ENCODE measurements at regions not wholly inside any gene's neighbourhood (a gene's known extent, or its start where the extent isn't known, plus 50 kb on each side); places are given as distances from the start of the nearest gene placed in this dataset.

DNA sequence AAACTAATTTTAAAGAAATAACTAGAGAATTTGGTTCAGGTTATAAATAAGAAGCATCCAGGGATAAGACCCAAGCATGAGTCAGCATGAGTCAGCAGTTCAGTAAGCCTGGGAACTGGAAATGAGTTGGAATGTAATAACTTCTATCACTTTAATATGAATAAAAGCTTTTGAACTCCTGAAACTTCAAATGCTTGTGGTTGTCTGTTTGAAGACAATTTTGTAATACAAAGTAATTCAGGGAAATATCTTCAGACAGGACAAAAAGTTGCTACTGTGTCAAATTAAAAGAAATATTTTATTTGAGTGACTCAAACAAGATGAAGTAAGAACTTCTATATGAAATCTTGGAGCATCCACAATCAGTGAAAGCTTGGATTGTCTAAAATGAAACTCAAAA is 331.2 kb upstream of the DAB2 start:
- TF ChIP-seq, protein P1, sequence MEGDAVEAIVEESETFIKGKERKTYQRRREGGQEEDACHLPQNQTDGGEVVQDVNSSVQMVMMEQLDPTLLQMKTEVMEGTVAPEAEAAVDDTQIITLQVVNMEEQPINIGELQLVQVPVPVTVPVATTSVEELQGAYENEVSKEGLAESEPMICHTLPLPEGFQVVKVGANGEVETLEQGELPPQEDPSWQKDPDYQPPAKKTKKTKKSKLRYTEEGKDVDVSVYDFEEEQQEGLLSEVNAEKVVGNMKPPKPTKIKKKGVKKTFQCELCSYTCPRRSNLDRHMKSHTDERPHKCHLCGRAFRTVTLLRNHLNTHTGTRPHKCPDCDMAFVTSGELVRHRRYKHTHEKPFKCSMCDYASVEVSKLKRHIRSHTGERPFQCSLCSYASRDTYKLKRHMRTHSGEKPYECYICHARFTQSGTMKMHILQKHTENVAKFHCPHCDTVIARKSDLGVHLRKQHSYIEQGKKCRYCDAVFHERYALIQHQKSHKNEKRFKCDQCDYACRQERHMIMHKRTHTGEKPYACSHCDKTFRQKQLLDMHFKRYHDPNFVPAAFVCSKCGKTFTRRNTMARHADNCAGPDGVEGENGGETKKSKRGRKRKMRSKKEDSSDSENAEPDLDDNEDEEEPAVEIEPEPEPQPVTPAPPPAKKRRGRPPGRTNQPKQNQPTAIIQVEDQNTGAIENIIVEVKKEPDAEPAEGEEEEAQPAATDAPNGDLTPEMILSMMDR (conservative IDR thresholded peaks at IDR 0.05), result no peak
- TF ChIP-seq ZFX (IDR thresholded peaks at IDR 0.05), result no peak
